DND-41 (cell line): ENCODE measurements at regions not wholly inside any gene's neighbourhood (a gene's known extent, or its start where the extent isn't known, plus 50 kb on each side); places are given as distances from the start of the nearest gene placed in this dataset.

Experiments used
- EZH2 ChIP-seq: IDR thresholded peaks from 3 replicates; pipeline ENCODE4 v1.6.1; 2012; ENCODE audit warnings: borderline replicate concordance, low read depth, mild to moderate bottlenecking, moderate library complexity, low read length, inconsistent platforms; ENCODE audit not compliant: severe bottlenecking
- TF ChIP-seq, protein P1 (sequence below): IDR thresholded peaks from 2 replicates; pipeline ENCODE4 v1.5.1; 2012; ENCODE audit warnings: borderline replicate concordance, low read length, moderate library complexity, mild to moderate bottlenecking; ENCODE audit not compliant: poor library complexity, severe bottlenecking; ENCODE audit errors: extremely low read depth

- no peak for TF ChIP-seq EZH2
- TF ChIP-seq, protein P1, sequence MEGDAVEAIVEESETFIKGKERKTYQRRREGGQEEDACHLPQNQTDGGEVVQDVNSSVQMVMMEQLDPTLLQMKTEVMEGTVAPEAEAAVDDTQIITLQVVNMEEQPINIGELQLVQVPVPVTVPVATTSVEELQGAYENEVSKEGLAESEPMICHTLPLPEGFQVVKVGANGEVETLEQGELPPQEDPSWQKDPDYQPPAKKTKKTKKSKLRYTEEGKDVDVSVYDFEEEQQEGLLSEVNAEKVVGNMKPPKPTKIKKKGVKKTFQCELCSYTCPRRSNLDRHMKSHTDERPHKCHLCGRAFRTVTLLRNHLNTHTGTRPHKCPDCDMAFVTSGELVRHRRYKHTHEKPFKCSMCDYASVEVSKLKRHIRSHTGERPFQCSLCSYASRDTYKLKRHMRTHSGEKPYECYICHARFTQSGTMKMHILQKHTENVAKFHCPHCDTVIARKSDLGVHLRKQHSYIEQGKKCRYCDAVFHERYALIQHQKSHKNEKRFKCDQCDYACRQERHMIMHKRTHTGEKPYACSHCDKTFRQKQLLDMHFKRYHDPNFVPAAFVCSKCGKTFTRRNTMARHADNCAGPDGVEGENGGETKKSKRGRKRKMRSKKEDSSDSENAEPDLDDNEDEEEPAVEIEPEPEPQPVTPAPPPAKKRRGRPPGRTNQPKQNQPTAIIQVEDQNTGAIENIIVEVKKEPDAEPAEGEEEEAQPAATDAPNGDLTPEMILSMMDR: no peak
These were observed 337.1 kb upstream of the OR4E1 start for GRCh38 chr14:22010545-22011252.
